Gastroesophageal sphincter (tissue), 3 donors: ENCODE measurements at regions not wholly inside any gene's neighbourhood (a gene's known extent, or its start where the extent isn't known, plus 50 kb on each side); places are given as distances from the start of the nearest gene placed in this dataset.

ENCODE experiments used
- EP300 ChIP-seq: sonication (generic); formaldehyde crosslinking; IDR thresholded peaks from one replicate; pipeline ENCODE4 v1.6.1; 2017; ENCODE audit warnings: antibody characterized with exemption, mild to moderate bottlenecking
- POLR2A ChIP-seq, 2 donors: fragments of 450-650 bp; IDR thresholded peaks; one replicate each; pipeline ENCODE4 v1.6.1; 2017; ENCODE audit warnings: antibody characterized with exemption in 2 of 2, mild to moderate bottlenecking in 2 of 2, moderate library complexity in 1 of 2
- POLR2AphosphoS5 ChIP-seq: sonication (generic); formaldehyde crosslinking; IDR thresholded peaks from one replicate; pipeline ENCODE4 v1.6.1; 2017; ENCODE audit warnings: antibody characterized with exemption
- TF ChIP-seq, protein P1 (sequence below), 4 experiments: fragments of 200-600 bp in 2 of 4; fragments of 450-650 bp in 2 of 4; sonication (generic) in 1 of 4; IDR thresholded peaks; one replicate each; pipeline ENCODE4 v1.5.1; 2017 to 2019; ENCODE audit warnings: antibody characterized with exemption in 4 of 4, mild to moderate bottlenecking in 2 of 4, moderate library complexity in 2 of 4

DNA sequence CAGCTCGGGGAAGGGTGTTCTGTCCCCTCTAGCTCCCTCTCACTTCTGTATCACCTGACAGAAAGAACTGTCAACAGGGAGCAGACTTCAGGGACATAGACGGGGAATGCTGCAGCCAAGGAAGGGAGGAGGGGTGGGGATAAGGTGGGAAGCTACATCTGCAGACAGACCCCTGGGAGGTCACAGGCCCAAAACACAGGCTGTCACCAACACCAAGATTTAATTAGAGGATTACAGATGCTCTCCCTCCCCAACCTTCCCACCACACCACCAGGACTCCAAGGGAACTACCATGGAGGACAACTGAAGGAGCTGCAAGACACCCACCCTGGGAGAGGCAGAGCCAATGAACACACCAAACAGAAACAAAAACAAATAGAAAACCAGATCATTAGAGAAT, 425.2 kb upstream of the VSTM2A start:
- TF ChIP-seq, protein P1, sequence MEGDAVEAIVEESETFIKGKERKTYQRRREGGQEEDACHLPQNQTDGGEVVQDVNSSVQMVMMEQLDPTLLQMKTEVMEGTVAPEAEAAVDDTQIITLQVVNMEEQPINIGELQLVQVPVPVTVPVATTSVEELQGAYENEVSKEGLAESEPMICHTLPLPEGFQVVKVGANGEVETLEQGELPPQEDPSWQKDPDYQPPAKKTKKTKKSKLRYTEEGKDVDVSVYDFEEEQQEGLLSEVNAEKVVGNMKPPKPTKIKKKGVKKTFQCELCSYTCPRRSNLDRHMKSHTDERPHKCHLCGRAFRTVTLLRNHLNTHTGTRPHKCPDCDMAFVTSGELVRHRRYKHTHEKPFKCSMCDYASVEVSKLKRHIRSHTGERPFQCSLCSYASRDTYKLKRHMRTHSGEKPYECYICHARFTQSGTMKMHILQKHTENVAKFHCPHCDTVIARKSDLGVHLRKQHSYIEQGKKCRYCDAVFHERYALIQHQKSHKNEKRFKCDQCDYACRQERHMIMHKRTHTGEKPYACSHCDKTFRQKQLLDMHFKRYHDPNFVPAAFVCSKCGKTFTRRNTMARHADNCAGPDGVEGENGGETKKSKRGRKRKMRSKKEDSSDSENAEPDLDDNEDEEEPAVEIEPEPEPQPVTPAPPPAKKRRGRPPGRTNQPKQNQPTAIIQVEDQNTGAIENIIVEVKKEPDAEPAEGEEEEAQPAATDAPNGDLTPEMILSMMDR (IDR thresholded peaks at IDR 0.05), result no peak
- TF ChIP-seq POLR2A (IDR thresholded peaks at IDR 0.05) (no peak), POLR2AphosphoS5 (no peak), EP300 (no peak)
